Fibroblast of mammary gland (primary cell): ENCODE measurements at regions not wholly inside any gene's neighbourhood (a gene's known extent, or its start where the extent isn't known, plus 50 kb on each side); places are given as distances from the start of the nearest gene placed in this dataset.
A peak's percentile ranks its signal among the peaks of the same experiment; 100 is the strongest.
"Not testable (repeated sequence)": the region's sequence is repeated elsewhere in the genome, so short reads cannot be mapped to it uniquely, and the experiment has no call there.

Experiments used
- DNase-seq: peaks from one replicate; pipeline ENCODE4 v3.0.0-alpha.2; 2010; ENCODE audit warnings: low read depth
- H3K4me3 ChIP-seq: 2 replicates; pipeline ENCODE4 v1.5.1; 2011; ENCODE audit warnings: low read depth, mild to moderate bottlenecking, low read length, moderate library complexity; ENCODE audit not compliant: control insufficient read depth
- CTCF ChIP-seq: conservative IDR thresholded peaks from 2 replicates; pipeline ENCODE4 v1.5.1; 2011; ENCODE audit warnings: low read depth, low read length, inconsistent platforms; ENCODE audit not compliant: control insufficient read depth, insufficient read depth

GRCh38 chr20:50332491-50332980 lies 141.9 kb downstream of the CEBPB start:
- DNase-seq, result peak; percentile 70
- H3K4me3 ChIP-seq, result no peak overlapping the region
- TF ChIP-seq CTCF, result no peak

GRCh38 chr20:50333131-50333670 lies 142.6 kb downstream of the CEBPB start:
- H3K4me3 ChIP-seq, result no peak overlapping the region
- no peak for DNase-seq
- TF ChIP-seq CTCF, result no peak

- no peak for TF ChIP-seq CTCF
- H3K4me3 ChIP-seq, result no peak overlapping the region
- peak; percentile 94 for DNase-seq
These were observed 143.2 kb downstream of the CEBPB start for GRCh38 chr20:50333812-50334211.

- DNase-seq, H3K4me3 ChIP-seq: not testable (repeated sequence)
These were observed 143.9 kb downstream of the CEBPB start for GRCh38 chr20:50334512-50334911.

GRCh38 chr20:50335105-50335504 lies 144.5 kb downstream of the CEBPB start:
- peak; percentile 62 for DNase-seq
- TF ChIP-seq CTCF, result no peak
- H3K4me3 ChIP-seq, result no peak overlapping the region

DNA sequence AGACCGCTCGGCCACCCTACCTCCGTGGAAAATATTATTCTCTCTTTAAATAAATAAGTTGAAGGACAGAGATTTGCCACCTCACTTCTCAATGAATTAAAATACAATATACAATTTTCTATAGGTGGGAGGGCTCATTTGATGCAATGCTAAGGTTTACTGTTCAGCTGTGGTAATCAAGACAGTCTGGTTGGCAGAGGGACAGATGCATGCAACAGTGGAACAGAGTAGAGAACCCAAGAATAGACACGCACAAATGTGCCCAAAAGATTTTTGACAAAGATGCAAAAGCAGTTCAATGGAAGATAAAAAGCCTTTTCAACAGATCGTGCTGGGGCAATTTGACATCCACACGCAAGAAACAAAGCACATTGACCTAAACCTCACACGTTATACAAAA lies 145.2 kb downstream of the CEBPB start:
- TF ChIP-seq CTCF, result no peak
- no peak for DNase-seq
- H3K4me3 ChIP-seq, result no peak overlapping the region

- H3K4me3 ChIP-seq, result no peak overlapping the region
- DNase-seq, result peak; percentile 56
- TF ChIP-seq CTCF, result no peak
These were observed 146.0 kb downstream of the CEBPB start for GRCh38 chr20:50336661-50337060.
